Panc1 (cell line): ENCODE measurements at regions not wholly inside any gene's neighbourhood (a gene's known extent, or its start where the extent isn't known, plus 50 kb on each side); places are given as distances from the start of the nearest gene placed in this dataset.

ENCODE experiments used
- ATAC-seq: fragments of 200-7000 bp; cut with Tn5 transposase; 2 replicates; pipeline ENCODE4 v1.9.1; 2020; ENCODE audit warnings: mild to moderate bottlenecking, moderate library complexity
- BruUV-seq: library from RNA; stranded (reverse); fragments of 400-500 nt; replicated peaks from 2 replicates; lab custom pipeline; 2021; lab: Mats Ljungman, UMichigan
- CTCF ChIA-PET: fragments of 300-600 bp; sonication (Branson Sonifier 250); formaldehyde crosslinking; loops from one replicate; lab custom pipeline; 2022; ENCODE audit warnings: antibody characterized with exemption; lab: Charles Lee
- POLR2A ChIA-PET: fragments of 300-600 bp; sonication (Branson Sonifier 250); formaldehyde crosslinking; loops from one replicate; lab custom pipeline; 2022; ENCODE audit warnings: antibody characterized with exemption; lab: Charles Lee
- DNase-seq: peaks from one replicate; pipeline ENCODE4 v3.0.0-alpha.2; 2010; ENCODE audit warnings: low read depth, low spot score
- H3K27ac ChIP-seq: 2 replicates; pipeline ENCODE4 v1.5.1; 2011; ENCODE audit warnings: mild to moderate bottlenecking, low read length, inconsistent platforms
- H3K27me3 ChIP-seq: fragments of 200-500 bp; sonication (Bioruptor generic); 2 replicates; pipeline ENCODE4 v1.6.0; 2014; ENCODE audit warnings: low read length, inconsistent platforms; ENCODE audit not compliant: control insufficient read depth, insufficient read depth
- H3K36me3 ChIP-seq: fragments of 200-500 bp; sonication (Bioruptor generic); 2 replicates; pipeline ENCODE4 v1.5.1; 2014; ENCODE audit warnings: inconsistent platforms, mild to moderate bottlenecking, low read length, moderate library complexity; ENCODE audit not compliant: control insufficient read depth, insufficient read depth
- H3K4me1 ChIP-seq: 2 replicates; pipeline ENCODE4 v1.5.1; 2011; ENCODE audit warnings: inconsistent platforms, mild to moderate bottlenecking, low read length, moderate library complexity; ENCODE audit not compliant: control insufficient read depth, insufficient read depth
- H3K4me3 ChIP-seq, 2 experiments: 2 replicates each; pipeline ENCODE4 v1.5.1; 2011 to 2012; ENCODE audit warnings: low read depth in 2 of 2, low read length in 2 of 2, mild to moderate bottlenecking in 2 of 2, inconsistent platforms in 1 of 2, moderate library complexity in 1 of 2
- H3K9me3 ChIP-seq: fragments of 200-500 bp; sonication (Bioruptor generic); 2 replicates; pipeline ENCODE4 v1.5.1; 2014; ENCODE audit warnings: low read depth, mild to moderate bottlenecking, inconsistent platforms, low read length, moderate library complexity; ENCODE audit not compliant: control insufficient read depth, insufficient read depth
- POLR2AphosphoS5 ChIP-seq: IDR thresholded peaks from 2 replicates; pipeline ENCODE4 v1.6.1; 2012; ENCODE audit warnings: mild to moderate bottlenecking, low read depth, low read length, moderate library complexity
- SIN3A ChIP-seq: IDR thresholded peaks from 2 replicates; pipeline ENCODE4 v1.6.1; 2012; ENCODE audit warnings: low read depth, mild to moderate bottlenecking, low read length, moderate library complexity, borderline replicate concordance; ENCODE audit not compliant: insufficient read depth
- TCF7L2 ChIP-seq: IDR thresholded peaks from 2 replicates; pipeline ENCODE4 v1.6.1; 2011; ENCODE audit warnings: mild to moderate bottlenecking, low read depth, low read length, inconsistent platforms
- in situ Hi-C: cut with HindIII; loops from 2 replicates; pipeline ENCODE4 v1.10.0; 2016; ENCODE audit warnings: low sequenced_read_pairs, low pct_unique_long_range_greater_than_20kb
- intact Hi-C: fragments of 100-400 bp; cut with micrococcal nuclease; formaldehyde crosslinking; loops from one replicate; pipeline ENCODE4 v1.10.0; 2022; ENCODE audit not compliant: unreplicated experiment
- TF ChIP-seq, protein P1 (sequence below): fragments of 450-650 bp; IDR thresholded peaks from 2 replicates; pipeline ENCODE4 v1.5.1; 2017; ENCODE audit warnings: mild to moderate bottlenecking
- TF ChIP-seq, protein P2 (sequence below), 2 experiments: IDR thresholded peaks; 2 replicates each; pipeline ENCODE4 v1.6.1; 2011 to 2012; ENCODE audit warnings: low read depth in 2 of 2, control low read depth in 1 of 2, low read length in 1 of 2, mild to moderate bottlenecking in 1 of 2, moderate library complexity in 1 of 2; ENCODE audit not compliant: insufficient read depth in 1 of 2

DNA sequence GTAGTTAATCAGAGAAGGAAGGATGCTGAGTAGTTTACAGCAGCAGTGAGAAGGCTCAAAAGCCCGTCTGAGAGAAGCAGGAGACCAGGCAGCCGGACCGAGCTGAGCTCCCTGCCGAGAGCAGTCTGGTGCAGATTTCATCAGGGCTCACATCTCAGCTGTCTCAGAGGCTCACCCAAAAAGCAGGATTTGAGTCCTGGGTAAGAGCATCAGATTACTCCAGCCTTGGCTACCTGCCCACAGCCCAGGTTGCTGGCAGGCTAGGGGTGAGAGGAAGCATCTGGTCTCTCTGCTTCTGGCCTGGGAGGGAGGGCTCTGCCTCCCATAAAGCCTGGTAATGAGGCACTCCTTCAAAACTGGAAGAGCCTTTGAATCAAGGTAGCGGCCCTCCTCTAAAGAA, 140.5 kb downstream of the ST6GAL2 start:
- Histone ChIP-seq H3K9me3 (no peaks in the 10 kb centered on the region), H3K27me3 (no peaks in the 10 kb centered on the region), H3K4me1 (no peaks in the 10 kb centered on the region), H3K4me3 (no peak overlapping the region), H3K27ac (no peak overlapping the region), H3K36me3 (no peaks in the 10 kb centered on the region)
- intact Hi-C loops: no loop called here
- POLR2A ChIA-PET: no interaction called here
- BruUV-seq: no TSS peak
- no peak for TF ChIP-seq TCF7L2
- TF ChIP-seq, protein P1, sequence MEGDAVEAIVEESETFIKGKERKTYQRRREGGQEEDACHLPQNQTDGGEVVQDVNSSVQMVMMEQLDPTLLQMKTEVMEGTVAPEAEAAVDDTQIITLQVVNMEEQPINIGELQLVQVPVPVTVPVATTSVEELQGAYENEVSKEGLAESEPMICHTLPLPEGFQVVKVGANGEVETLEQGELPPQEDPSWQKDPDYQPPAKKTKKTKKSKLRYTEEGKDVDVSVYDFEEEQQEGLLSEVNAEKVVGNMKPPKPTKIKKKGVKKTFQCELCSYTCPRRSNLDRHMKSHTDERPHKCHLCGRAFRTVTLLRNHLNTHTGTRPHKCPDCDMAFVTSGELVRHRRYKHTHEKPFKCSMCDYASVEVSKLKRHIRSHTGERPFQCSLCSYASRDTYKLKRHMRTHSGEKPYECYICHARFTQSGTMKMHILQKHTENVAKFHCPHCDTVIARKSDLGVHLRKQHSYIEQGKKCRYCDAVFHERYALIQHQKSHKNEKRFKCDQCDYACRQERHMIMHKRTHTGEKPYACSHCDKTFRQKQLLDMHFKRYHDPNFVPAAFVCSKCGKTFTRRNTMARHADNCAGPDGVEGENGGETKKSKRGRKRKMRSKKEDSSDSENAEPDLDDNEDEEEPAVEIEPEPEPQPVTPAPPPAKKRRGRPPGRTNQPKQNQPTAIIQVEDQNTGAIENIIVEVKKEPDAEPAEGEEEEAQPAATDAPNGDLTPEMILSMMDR: no peak
- no peak for TF ChIP-seq SIN3A
- TF ChIP-seq, protein P2, sequence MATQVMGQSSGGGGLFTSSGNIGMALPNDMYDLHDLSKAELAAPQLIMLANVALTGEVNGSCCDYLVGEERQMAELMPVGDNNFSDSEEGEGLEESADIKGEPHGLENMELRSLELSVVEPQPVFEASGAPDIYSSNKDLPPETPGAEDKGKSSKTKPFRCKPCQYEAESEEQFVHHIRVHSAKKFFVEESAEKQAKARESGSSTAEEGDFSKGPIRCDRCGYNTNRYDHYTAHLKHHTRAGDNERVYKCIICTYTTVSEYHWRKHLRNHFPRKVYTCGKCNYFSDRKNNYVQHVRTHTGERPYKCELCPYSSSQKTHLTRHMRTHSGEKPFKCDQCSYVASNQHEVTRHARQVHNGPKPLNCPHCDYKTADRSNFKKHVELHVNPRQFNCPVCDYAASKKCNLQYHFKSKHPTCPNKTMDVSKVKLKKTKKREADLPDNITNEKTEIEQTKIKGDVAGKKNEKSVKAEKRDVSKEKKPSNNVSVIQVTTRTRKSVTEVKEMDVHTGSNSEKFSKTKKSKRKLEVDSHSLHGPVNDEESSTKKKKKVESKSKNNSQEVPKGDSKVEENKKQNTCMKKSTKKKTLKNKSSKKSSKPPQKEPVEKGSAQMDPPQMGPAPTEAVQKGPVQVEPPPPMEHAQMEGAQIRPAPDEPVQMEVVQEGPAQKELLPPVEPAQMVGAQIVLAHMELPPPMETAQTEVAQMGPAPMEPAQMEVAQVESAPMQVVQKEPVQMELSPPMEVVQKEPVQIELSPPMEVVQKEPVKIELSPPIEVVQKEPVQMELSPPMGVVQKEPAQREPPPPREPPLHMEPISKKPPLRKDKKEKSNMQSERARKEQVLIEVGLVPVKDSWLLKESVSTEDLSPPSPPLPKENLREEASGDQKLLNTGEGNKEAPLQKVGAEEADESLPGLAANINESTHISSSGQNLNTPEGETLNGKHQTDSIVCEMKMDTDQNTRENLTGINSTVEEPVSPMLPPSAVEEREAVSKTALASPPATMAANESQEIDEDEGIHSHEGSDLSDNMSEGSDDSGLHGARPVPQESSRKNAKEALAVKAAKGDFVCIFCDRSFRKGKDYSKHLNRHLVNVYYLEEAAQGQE (IDR thresholded peaks at IDR 0.05; ENCODE audit: insufficient read depth in 1 of 2, low read depth in 2 of 2, low read length in 1 of 2): no peak
- TF ChIP-seq POLR2AphosphoS5: no peak
- CTCF ChIA-PET: no interaction called here
- in situ Hi-C loops: no loop called here
- ATAC-seq (no peak), DNase-seq (no peak)

GRCh38 chr2:106749823-106750222, 136.1 kb downstream of the ST6GAL2 start:
- no TSS peak for BruUV-seq
- H3K9me3 ChIP-seq: no peaks in the 10 kb centered on the region
- intact Hi-C loops (no loop called here), in situ Hi-C loops (no loop called here)
- H3K4me1 ChIP-seq: no peaks in the 10 kb centered on the region
- no peak overlapping the region for H3K4me3 ChIP-seq
- ChIA-PET POLR2A (no interaction called here), CTCF (no interaction called here)
- H3K27me3 ChIP-seq: no peaks in the 10 kb centered on the region
- no peak for TF ChIP-seq SIN3A
- no peak for TF ChIP-seq TCF7L2
- no peak for TF ChIP-seq POLR2AphosphoS5
- TF ChIP-seq, protein P2 (IDR thresholded peaks at IDR 0.05; ENCODE audit: insufficient read depth in 1 of 2, low read depth in 2 of 2, low read length in 1 of 2): no peak
- TF ChIP-seq, protein P1: no peak
- ATAC-seq: no peak
- H3K36me3 ChIP-seq: no peaks in the 10 kb centered on the region
- H3K27ac ChIP-seq: no peak overlapping the region
- DNase-seq: no peak
